NCI-H2171 treated with DMSO at 0.1 percent for 48 hours (cell line): ENCODE measurements at regions not wholly inside any gene's neighbourhood (a gene's known extent, or its start where the extent isn't known, plus 50 kb on each side); places are given as distances from the start of the nearest gene placed in this dataset.
"Not testable (repeated sequence)": the region's sequence is repeated elsewhere in the genome, so short reads cannot be mapped to it uniquely, and the experiment has no call there.

Source experiments
- DNase-seq: peaks from one replicate; lab custom pipeline; 2025; lab: John Stamatoyannopoulos, UW

DNA sequence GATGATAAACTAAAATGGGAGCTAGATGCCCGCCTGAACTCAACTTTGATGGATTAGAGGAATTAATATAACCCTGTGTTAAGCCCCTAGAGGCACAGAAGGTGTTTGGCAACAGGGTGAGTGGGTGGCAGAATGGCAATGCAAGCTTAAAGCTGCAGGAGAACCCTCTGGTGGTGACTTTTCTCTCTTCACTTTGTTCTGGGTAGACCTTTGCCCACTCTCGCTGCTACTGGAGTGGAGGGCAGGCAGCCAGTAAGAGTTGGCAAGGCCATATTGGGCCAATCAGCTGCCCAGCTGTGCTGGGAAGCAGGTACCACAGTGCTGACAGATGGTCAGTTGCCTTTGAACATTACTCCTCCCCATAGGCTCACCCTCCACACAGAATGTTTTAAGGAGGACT is 468.2 kb downstream of the MMUT start:
- no peak for DNase-seq

- no peak for DNase-seq
Measured at GRCh38 chr6:48990739-48991138, 472.3 kb downstream of the MMUT start.

- DNase-seq: no peak
Measured at GRCh38 chr6:48986845-48987244, 476.2 kb downstream of the MMUT start.

GRCh38 chr6:48986105-48986504 is 476.9 kb downstream of the MMUT start:
- DNase-seq: no peak

- no peak for DNase-seq
Measured at GRCh38 chr6:48985025-48985424, 478.0 kb downstream of the MMUT start.

DNA sequence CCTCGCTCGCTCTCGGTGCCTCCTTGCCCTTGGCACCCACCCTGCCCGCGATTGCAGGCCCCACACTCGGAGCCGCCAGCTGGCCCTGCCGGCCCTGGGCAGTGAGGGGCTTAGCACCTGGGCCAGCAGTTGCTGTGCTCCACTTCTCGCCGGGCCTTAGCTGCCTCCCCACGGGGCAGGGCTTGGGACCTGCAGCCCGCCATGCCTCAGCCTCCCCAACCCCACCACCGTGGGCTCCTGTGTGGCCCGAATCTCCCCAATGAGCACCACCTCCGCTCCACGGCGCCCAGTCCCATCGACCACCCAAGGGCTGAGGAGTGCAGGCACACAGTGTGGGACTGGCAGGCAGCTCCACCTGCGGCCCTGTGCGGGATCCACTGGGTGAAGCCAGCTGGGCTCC is 479.1 kb downstream of the MMUT start:
- not testable (repeated sequence) for DNase-seq

DNA sequence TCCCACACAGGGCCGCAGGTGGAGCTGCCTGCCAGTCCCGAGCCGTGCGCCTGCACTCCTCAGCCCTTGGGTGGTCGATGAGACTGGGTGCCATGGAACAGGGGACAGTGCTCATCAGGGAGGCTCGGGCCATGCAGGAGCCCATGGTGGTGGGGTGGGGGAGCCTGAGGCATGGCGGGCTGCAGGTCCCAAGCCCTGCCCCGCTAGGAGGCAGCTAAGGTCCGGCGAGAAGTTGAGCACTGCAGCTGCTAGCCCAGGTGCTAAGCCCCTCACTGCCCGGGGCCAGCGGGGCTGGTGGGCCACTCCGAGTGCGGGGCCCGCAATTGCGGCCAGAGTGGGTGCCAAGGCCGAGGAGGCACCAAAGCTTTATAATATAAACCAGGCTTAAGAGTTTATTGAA is 479.7 kb downstream of the MMUT start:
- no peak for DNase-seq

DNA sequence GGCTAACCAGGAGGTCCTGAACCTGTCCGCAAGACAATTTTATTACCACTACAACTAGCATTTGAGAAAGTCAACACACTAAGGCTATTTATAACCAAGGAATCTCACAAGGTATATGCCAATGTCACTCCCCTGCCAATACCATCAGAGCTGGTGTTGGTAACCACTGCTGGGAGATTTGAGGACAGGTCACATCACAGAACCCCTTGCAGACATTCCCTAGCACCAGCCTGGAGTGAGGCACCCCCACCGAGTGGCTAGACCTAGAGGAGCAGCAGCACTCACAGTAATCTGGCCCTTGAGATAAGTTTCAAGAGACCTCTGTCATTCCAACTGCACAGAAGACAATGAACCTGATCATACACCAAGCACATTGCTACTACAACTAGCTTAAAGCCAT is 483.2 kb downstream of the MMUT start:
- DNase-seq: no peak

DNA sequence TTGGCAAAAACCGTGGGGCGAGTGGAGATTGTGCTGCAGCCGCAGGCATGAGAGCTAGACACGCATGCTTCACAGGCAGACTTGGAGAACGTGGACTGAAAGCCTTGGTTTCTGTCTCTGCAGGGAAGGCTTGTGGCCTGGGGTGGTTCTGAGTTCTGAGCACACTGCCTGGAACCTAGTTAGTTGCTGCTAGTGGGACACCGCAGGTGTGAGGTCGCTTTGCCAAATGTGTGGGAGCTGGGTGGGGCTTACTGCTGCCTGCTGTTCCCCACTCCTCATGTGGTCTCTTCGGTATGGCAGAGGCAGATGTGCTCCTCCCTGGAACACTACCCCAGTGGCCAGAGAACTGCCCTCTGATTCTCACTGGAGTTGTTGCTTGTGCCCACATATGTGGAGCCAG is 484.0 kb downstream of the MMUT start:
- DNase-seq: no peak

DNA sequence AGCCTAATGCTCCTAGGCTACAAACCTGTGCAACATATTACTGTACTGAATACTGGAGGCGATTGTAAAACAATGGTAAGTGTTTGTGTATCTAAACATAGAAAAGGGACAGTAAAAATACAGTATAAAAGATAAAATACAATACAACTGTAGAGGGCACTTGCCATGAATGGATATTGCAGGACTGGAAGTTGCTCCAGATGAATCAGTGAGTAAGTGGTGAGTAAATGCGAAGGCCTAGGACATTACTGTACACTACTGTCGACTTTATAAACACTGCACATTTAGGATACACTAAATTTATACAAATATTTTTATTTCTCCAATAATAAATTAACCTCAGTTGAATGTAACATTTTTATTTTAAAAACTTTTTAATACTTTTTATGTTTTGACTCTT is 485.0 kb downstream of the MMUT start:
- no peak for DNase-seq

DNA sequence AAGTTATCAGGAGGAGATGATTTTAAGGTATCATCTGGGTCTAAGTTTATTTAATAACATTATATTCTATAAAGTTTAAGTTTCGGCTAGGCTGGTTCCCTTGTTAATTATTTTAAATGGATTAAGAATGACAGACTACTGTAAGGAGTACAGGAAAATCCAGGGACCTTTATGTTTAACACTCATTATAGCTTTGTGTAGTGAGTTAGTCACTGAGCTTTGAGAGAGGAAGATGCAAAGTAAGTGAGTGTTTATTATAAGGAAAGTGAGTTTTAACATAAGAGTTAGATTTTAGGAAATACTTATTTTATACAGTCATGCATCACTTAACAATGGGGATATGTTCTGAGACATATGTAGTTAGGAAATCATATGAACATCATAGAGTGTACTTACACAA is 485.5 kb downstream of the MMUT start:
- no peak for DNase-seq

DNA sequence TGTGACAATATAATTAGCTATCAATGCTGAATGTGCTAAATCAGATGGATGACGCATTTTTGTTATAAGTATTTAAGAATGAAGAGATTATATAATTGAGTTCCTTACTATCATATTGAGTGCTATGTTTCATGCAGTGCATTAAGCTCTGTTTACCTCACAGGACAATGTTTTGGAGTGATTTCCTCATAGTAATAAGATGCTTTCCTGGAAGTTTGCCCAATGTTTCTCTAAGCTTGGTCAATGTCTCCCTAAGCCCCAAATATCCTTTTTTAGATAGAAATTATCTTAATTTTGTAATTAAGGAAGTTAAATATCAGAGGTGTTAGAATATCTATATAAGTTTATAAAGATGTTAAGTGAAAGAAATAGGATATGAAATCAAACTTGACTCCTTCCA is 489.6 kb downstream of the MMUT start:
- no peak for DNase-seq

- no peak for DNase-seq
Measured at GRCh38 chr6:48961781-48962415, 501.2 kb downstream of the MMUT start.

GRCh38 chr6:48959251-48960060 is 503.6 kb downstream of the MMUT start:
- no peak for DNase-seq

DNA sequence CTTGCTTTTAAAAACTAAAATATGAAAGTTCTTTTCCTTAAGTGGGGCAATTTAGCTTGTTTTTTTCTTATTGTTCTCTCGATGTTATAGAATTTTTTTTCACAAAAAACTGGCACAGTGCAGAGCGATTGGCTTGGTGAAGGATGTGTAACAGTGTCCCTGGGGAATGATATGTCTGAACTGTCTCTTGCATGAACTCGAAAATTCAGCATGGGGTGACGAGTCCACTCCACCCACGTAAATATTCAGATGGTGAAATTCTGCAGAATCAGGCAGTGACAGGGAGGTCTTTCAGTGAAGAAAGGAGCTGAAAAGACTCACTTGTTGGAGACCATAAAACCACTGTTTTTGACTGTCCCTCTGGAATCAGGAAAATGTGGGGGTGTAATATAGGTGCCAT is 505.3 kb downstream of the MMUT start:
- DNase-seq: no peak

DNA sequence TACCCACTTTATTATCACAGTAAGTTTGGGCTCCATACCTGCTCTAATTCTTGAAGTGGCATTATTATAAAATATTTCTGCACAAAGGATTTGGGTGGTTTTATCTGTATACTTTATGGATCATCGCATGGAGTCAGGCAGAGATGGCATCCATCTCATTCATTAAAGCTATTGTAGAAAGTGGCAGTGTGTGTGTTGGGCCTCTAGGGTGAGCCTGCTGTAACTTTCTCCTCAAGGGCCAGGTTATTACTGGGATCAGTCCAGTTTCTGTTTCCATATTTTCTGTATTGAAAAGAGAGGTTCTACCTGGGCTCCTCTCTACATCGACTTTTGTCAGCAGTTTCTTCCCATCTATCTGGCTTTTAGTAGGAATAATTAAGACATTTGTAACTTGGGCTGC is 511.1 kb downstream of the MMUT start:
- no peak for DNase-seq

GRCh38 chr6:48944276-48944675 is 518.8 kb downstream of the MMUT start:
- DNase-seq: not testable (repeated sequence)

GRCh38 chr6:48933136-48933535 is 529.9 kb downstream of the MMUT start:
- no peak for DNase-seq

DNA sequence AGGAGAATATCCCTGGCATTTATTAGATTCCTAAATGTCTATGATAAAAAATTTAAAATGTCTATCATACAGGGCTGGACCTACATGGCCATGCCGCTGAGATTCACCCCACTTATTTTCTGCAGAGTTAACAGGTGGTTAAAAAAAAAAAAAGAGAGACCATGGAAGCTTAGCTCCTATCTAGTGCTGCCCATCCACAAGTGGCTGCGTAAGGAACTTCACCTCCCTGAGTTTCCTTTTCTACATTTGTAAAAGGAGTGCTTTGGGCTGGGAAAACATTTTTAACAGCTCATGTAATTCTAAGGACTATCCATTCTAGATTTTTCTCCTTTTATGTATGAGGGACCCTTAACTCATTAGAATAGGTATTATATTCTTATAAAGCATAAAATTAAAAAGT is 534.1 kb downstream of the MMUT start:
- DNase-seq: no peak

DNA sequence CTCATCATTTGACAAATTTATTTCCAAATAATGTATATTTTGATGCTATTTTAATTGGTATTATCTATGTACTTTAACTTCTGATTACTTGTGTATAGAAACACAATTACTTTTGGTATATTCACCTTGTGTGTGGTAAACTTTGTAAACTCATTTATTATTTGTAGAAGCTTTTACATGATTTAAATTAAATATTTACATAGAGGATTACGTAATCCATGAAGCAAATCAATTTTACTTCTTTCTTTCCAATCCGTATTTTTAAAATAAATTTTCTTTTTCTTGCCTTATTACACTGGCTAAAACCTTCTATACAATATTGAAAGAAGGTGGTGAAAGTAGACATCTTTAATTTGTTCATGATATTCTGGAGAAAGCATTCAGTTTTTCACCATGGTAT is 540.2 kb downstream of the MMUT start:
- DNase-seq: no peak

- no peak for DNase-seq
Measured at GRCh38 chr6:48919555-48919954, 543.5 kb downstream of the MMUT start.

DNA sequence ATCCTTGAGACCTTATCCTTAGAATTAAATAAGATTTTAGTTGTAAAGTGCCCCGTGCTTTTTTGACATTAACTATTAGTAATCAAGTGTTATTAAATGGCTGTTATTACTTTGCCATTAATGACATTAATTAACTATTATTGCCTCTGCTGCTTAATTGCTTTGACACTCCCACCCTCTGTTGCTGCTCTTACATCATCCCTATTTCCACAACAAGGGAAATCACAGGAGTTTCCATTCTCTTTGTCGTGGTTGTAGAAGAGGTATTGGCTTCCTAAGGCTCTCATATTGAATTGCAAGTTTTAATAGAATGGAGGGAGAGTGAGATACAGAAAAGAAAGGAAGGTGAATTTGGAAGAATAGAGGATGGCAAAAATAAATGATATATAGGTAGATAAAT is 545.8 kb downstream of the MMUT start:
- DNase-seq: no peak

DNA sequence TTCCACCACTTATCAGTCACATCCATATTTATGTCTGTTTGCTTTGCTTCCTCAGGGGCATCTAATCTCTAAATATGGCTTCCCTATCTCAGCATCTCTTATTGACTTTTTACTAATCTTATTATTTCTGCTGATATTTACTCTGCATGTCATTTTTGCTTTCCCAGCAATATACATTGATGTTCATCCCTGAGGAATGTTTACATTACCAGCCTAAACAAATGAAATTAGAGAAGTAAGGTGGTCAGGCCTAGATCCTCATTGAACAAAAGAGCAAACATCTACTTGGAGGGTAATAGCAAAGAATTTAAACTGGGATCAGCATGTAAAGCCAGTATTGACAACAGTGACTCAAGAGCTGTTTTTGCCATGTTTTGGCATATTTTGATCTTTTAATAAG is 546.4 kb downstream of the MMUT start:
- DNase-seq: no peak

GRCh38 chr6:48915591-48915990 is 547.5 kb downstream of the MMUT start:
- DNase-seq: no peak
